Panc1 (cell line): ENCODE measurements at regions not wholly inside any gene's neighbourhood (a gene's known extent, or its start where the extent isn't known, plus 50 kb on each side); places are given as distances from the start of the nearest gene placed in this dataset.

Experiments
- ATAC-seq: fragments of 200-7000 bp; cut with Tn5 transposase; 2 replicates; pipeline ENCODE4 v1.9.1; 2020; ENCODE audit warnings: mild to moderate bottlenecking, moderate library complexity
- BruUV-seq: library from RNA; stranded (reverse); fragments of 400-500 nt; replicated peaks from 2 replicates; lab custom pipeline; 2021; lab: Mats Ljungman, UMichigan
- CTCF ChIA-PET: fragments of 300-600 bp; sonication (Branson Sonifier 250); formaldehyde crosslinking; loops from one replicate; lab custom pipeline; 2022; ENCODE audit warnings: antibody characterized with exemption; lab: Charles Lee
- POLR2A ChIA-PET: fragments of 300-600 bp; sonication (Branson Sonifier 250); formaldehyde crosslinking; loops from one replicate; lab custom pipeline; 2022; ENCODE audit warnings: antibody characterized with exemption; lab: Charles Lee
- DNase-seq: peaks from one replicate; pipeline ENCODE4 v3.0.0-alpha.2; 2010; ENCODE audit warnings: low read depth, low spot score
- H3K27ac ChIP-seq: 2 replicates; pipeline ENCODE4 v1.5.1; 2011; ENCODE audit warnings: mild to moderate bottlenecking, low read length, inconsistent platforms
- H3K27me3 ChIP-seq: fragments of 200-500 bp; sonication (Bioruptor generic); 2 replicates; pipeline ENCODE4 v1.6.0; 2014; ENCODE audit warnings: low read length, inconsistent platforms; ENCODE audit not compliant: control insufficient read depth, insufficient read depth
- H3K36me3 ChIP-seq: fragments of 200-500 bp; sonication (Bioruptor generic); 2 replicates; pipeline ENCODE4 v1.5.1; 2014; ENCODE audit warnings: inconsistent platforms, mild to moderate bottlenecking, low read length, moderate library complexity; ENCODE audit not compliant: control insufficient read depth, insufficient read depth
- H3K4me1 ChIP-seq: 2 replicates; pipeline ENCODE4 v1.5.1; 2011; ENCODE audit warnings: inconsistent platforms, mild to moderate bottlenecking, low read length, moderate library complexity; ENCODE audit not compliant: control insufficient read depth, insufficient read depth
- H3K4me3 ChIP-seq, 2 experiments: 2 replicates each; pipeline ENCODE4 v1.5.1; 2011 to 2012; ENCODE audit warnings: low read depth in 2 of 2, low read length in 2 of 2, mild to moderate bottlenecking in 2 of 2, inconsistent platforms in 1 of 2, moderate library complexity in 1 of 2
- H3K9me3 ChIP-seq: fragments of 200-500 bp; sonication (Bioruptor generic); 2 replicates; pipeline ENCODE4 v1.5.1; 2014; ENCODE audit warnings: low read depth, mild to moderate bottlenecking, inconsistent platforms, low read length, moderate library complexity; ENCODE audit not compliant: control insufficient read depth, insufficient read depth
- CTCF ChIP-seq: fragments of 450-650 bp; IDR thresholded peaks from 2 replicates; pipeline ENCODE4 v1.5.1; 2017; ENCODE audit warnings: mild to moderate bottlenecking
- POLR2AphosphoS5 ChIP-seq: IDR thresholded peaks from 2 replicates; pipeline ENCODE4 v1.6.1; 2012; ENCODE audit warnings: mild to moderate bottlenecking, low read depth, low read length, moderate library complexity
- SIN3A ChIP-seq: IDR thresholded peaks from 2 replicates; pipeline ENCODE4 v1.6.1; 2012; ENCODE audit warnings: low read depth, mild to moderate bottlenecking, low read length, moderate library complexity, borderline replicate concordance; ENCODE audit not compliant: insufficient read depth
- TCF7L2 ChIP-seq: IDR thresholded peaks from 2 replicates; pipeline ENCODE4 v1.6.1; 2011; ENCODE audit warnings: mild to moderate bottlenecking, low read depth, low read length, inconsistent platforms
- in situ Hi-C: cut with HindIII; loops from 2 replicates; pipeline ENCODE4 v1.10.0; 2016; ENCODE audit warnings: low sequenced_read_pairs, low pct_unique_long_range_greater_than_20kb
- intact Hi-C: fragments of 100-400 bp; cut with micrococcal nuclease; formaldehyde crosslinking; loops from one replicate; pipeline ENCODE4 v1.10.0; 2022; ENCODE audit not compliant: unreplicated experiment
- TF ChIP-seq, protein P1 (sequence below), 2 experiments: IDR thresholded peaks; 2 replicates each; pipeline ENCODE4 v1.6.1; 2011 to 2012; ENCODE audit warnings: low read depth in 2 of 2, control low read depth in 1 of 2, low read length in 1 of 2, mild to moderate bottlenecking in 1 of 2, moderate library complexity in 1 of 2; ENCODE audit not compliant: insufficient read depth in 1 of 2

GRCh38 chr22:35203583-35203982 is 53.7 kb upstream of the HMGXB4 start:
- DNase-seq (no peak), ATAC-seq (no peak)
- Histone ChIP-seq H3K4me3 (no peak overlapping the region), H3K27me3 (no peaks in the 10 kb centered on the region), H3K36me3 (no peaks in the 10 kb centered on the region), H3K4me1 (no peaks in the 10 kb centered on the region), H3K27ac (no peak overlapping the region), H3K9me3 (no peaks in the 10 kb centered on the region)
- ChIA-PET POLR2A (no interaction called here), CTCF (no interaction called here)
- TF ChIP-seq, protein P1, sequence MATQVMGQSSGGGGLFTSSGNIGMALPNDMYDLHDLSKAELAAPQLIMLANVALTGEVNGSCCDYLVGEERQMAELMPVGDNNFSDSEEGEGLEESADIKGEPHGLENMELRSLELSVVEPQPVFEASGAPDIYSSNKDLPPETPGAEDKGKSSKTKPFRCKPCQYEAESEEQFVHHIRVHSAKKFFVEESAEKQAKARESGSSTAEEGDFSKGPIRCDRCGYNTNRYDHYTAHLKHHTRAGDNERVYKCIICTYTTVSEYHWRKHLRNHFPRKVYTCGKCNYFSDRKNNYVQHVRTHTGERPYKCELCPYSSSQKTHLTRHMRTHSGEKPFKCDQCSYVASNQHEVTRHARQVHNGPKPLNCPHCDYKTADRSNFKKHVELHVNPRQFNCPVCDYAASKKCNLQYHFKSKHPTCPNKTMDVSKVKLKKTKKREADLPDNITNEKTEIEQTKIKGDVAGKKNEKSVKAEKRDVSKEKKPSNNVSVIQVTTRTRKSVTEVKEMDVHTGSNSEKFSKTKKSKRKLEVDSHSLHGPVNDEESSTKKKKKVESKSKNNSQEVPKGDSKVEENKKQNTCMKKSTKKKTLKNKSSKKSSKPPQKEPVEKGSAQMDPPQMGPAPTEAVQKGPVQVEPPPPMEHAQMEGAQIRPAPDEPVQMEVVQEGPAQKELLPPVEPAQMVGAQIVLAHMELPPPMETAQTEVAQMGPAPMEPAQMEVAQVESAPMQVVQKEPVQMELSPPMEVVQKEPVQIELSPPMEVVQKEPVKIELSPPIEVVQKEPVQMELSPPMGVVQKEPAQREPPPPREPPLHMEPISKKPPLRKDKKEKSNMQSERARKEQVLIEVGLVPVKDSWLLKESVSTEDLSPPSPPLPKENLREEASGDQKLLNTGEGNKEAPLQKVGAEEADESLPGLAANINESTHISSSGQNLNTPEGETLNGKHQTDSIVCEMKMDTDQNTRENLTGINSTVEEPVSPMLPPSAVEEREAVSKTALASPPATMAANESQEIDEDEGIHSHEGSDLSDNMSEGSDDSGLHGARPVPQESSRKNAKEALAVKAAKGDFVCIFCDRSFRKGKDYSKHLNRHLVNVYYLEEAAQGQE (IDR thresholded peaks at IDR 0.05; ENCODE audit: insufficient read depth in 1 of 2, low read depth in 2 of 2, low read length in 1 of 2): no peak
- no peak for TF ChIP-seq SIN3A
- TF ChIP-seq POLR2AphosphoS5: no peak
- no peak for TF ChIP-seq CTCF
- no peak for TF ChIP-seq TCF7L2
- in situ Hi-C loops (no loop called here), intact Hi-C loops (no loop called here)
- no TSS peak for BruUV-seq

GRCh38 chr22:35204807-35205775 is 52.2 kb upstream of the HMGXB4 start:
- Histone ChIP-seq H3K4me1 (no peaks in the 10 kb centered on the region), H3K27ac (no peak overlapping the region), H3K36me3 (no peaks in the 10 kb centered on the region), H3K4me3 (no peak overlapping the region), H3K9me3 (no peaks in the 10 kb centered on the region), H3K27me3 (no peaks in the 10 kb centered on the region)
- ATAC-seq (no peak), DNase-seq (no peak)
- in situ Hi-C loops (no loop called here), intact Hi-C loops (no loop called here)
- TF ChIP-seq POLR2AphosphoS5 (no peak), SIN3A (no peak), CTCF (no peak), TCF7L2 (no peak)
- TF ChIP-seq, protein P1 (IDR thresholded peaks at IDR 0.05; ENCODE audit: insufficient read depth in 1 of 2, low read depth in 2 of 2, low read length in 1 of 2): no peak
- BruUV-seq: no TSS peak
- ChIA-PET POLR2A (no interaction called here), CTCF (no interaction called here)
